BLaER1 (cell line): ENCODE measurements at regions not wholly inside any gene's neighbourhood (a gene's known extent, or its start where the extent isn't known, plus 50 kb on each side); places are given as distances from the start of the nearest gene placed in this dataset.

Experiments used
- H3K27ac ChIP-seq: shearing (Covaris generic); formaldehyde crosslinking; 2 replicates; pipeline ENCODE4 v1.8.1; 2022
- H3K27me3 ChIP-seq: shearing (Covaris generic); formaldehyde crosslinking; 2 replicates; pipeline ENCODE4 v1.8.1; 2022
- H3K36me3 ChIP-seq: shearing (Covaris generic); formaldehyde crosslinking; 2 replicates; pipeline ENCODE4 v1.8.1; 2022
- H3K4me1 ChIP-seq: shearing (Covaris generic); formaldehyde crosslinking; 2 replicates; pipeline ENCODE4 v1.8.1; 2022
- H3K4me2 ChIP-seq: shearing (Covaris generic); formaldehyde crosslinking; 2 replicates; pipeline ENCODE4 v1.8.1; 2022
- H3K4me3 ChIP-seq: shearing (Covaris generic); formaldehyde crosslinking; 2 replicates; pipeline ENCODE4 v1.8.1; 2022
- H3K9ac ChIP-seq: shearing (Covaris generic); formaldehyde crosslinking; 2 replicates; pipeline ENCODE4 v1.8.1; 2022
- H3K9me3 ChIP-seq: shearing (Covaris generic); formaldehyde crosslinking; 2 replicates; pipeline ENCODE4 v1.8.1; 2022
- H4K20me1 ChIP-seq: shearing (Covaris generic); formaldehyde crosslinking; 2 replicates; pipeline ENCODE4 v1.8.1; 2022
- Cebpa-rat ChIP-seq: shearing (Covaris generic); IDR thresholded peaks from 2 replicates; pipeline ENCODE4 v1.8.1; 2022

- TF ChIP-seq Cebpa-rat = no peak
- H3K4me1 ChIP-seq = no peaks in the 10 kb centered on the region
Observed at GRCh38 chr11:71182791-71183677, 69.3 kb downstream of the SHANK2 start.

DNA sequence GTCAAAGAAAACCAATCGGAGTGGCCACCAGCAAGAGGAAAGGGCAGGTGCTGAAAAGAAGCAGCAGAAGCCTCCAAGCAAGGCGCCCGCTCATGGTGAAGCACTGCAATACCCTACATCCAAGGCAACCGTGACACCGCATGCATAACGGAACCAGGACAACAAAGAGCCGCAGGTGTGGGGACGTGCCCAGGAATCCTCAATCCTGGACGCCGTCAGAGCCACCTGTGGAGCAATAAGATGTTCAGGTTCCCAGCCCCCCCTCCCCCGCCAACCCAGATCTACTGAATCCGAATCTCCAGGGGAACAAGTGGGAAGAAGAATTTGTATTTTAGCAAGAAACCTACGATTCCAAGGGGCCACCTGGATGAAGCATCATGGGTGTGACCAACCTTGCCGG, 70.8 kb downstream of the SHANK2 start:
- TF ChIP-seq Cebpa-rat = no peak
- no peaks in the 10 kb centered on the region for H3K9me3 ChIP-seq
- no peaks in the 10 kb centered on the region for H3K36me3 ChIP-seq
- no peak overlapping the region for H3K4me2 ChIP-seq
- H3K4me1 ChIP-seq = no peaks in the 10 kb centered on the region
- no peak overlapping the region for H3K9ac ChIP-seq
- no peak overlapping the region for H3K4me3 ChIP-seq
- no peaks in the 10 kb centered on the region for H4K20me1 ChIP-seq
- no peaks in the 10 kb centered on the region for H3K27me3 ChIP-seq
- no peak overlapping the region for H3K27ac ChIP-seq

More at GRCh38 chr11:71182791-71183677, 69.3 kb downstream of the SHANK2 start:
- H3K9ac ChIP-seq = no peak overlapping the region
- H4K20me1 ChIP-seq = no peaks in the 10 kb centered on the region
- no peaks in the 10 kb centered on the region for H3K9me3 ChIP-seq
- H3K27me3 ChIP-seq = no peaks in the 10 kb centered on the region
- no peak overlapping the region for H3K4me2 ChIP-seq
- no peak overlapping the region for H3K4me3 ChIP-seq
- no peaks in the 10 kb centered on the region for H3K36me3 ChIP-seq
- no peak overlapping the region for H3K27ac ChIP-seq

- no peaks in the 10 kb centered on the region for H3K4me1 ChIP-seq
- no peak overlapping the region for H3K27ac ChIP-seq
- no peaks in the 10 kb centered on the region for H3K36me3 ChIP-seq
- H3K9me3 ChIP-seq = no peaks in the 10 kb centered on the region
- no peak for TF ChIP-seq Cebpa-rat
- H4K20me1 ChIP-seq = no peaks in the 10 kb centered on the region
- no peak overlapping the region for H3K4me2 ChIP-seq
- H3K9ac ChIP-seq = no peak overlapping the region
- H3K27me3 ChIP-seq = no peaks in the 10 kb centered on the region
- no peak overlapping the region for H3K4me3 ChIP-seq
Observed at GRCh38 chr11:71180694-71181470, 71.5 kb downstream of the SHANK2 start.

- H3K27me3 ChIP-seq = no peaks in the 10 kb centered on the region
- H3K4me3 ChIP-seq = no peak overlapping the region
- H3K9me3 ChIP-seq = no peaks in the 10 kb centered on the region
- no peaks in the 10 kb centered on the region for H3K36me3 ChIP-seq
- no peak for TF ChIP-seq Cebpa-rat
- H3K4me1 ChIP-seq = no peaks in the 10 kb centered on the region
- H3K9ac ChIP-seq = no peak overlapping the region
- no peak overlapping the region for H3K4me2 ChIP-seq
- H3K27ac ChIP-seq = no peak overlapping the region
- H4K20me1 ChIP-seq = no peaks in the 10 kb centered on the region
Observed at GRCh38 chr11:71179877-71180605, 72.3 kb downstream of the SHANK2 start.

DNA sequence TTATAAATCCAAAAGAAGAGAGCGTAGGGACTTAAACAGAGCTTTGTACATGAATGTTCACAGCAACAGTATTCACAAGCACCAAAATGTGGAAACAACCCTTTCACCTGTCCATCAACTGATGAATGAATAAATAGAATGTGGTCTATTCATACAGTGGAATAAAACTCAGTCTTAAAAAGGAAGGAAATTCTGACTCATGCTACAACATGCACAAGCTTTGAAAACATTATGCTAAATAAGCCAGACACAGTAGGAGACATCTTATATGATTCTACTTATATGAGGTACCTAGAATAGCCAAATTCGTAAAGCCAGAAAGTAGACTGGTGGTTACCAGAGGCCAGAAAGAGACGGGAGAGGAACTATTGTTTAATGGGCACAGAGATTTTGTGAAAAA, 74.3 kb downstream of the SHANK2 start:
- Histone ChIP-seq H3K36me3 (no peaks in the 10 kb centered on the region), H3K4me1 (no peaks in the 10 kb centered on the region), H3K4me3 (no peak overlapping the region), H3K9me3 (no peaks in the 10 kb centered on the region), H3K27me3 (no peaks in the 10 kb centered on the region), H4K20me1 (no peaks in the 10 kb centered on the region), H3K9ac (no peak overlapping the region), H3K4me2 (no peak overlapping the region), H3K27ac (no peak overlapping the region)
- no peak for TF ChIP-seq Cebpa-rat

GRCh38 chr11:71176812-71177211, 75.6 kb downstream of the SHANK2 start:
- Histone ChIP-seq H3K4me2 (no peak overlapping the region), H3K27me3 (no peaks in the 10 kb centered on the region), H3K27ac (no peak overlapping the region), H3K4me3 (no peak overlapping the region), H4K20me1 (no peaks in the 10 kb centered on the region), H3K9ac (no peak overlapping the region), H3K36me3 (no peaks in the 10 kb centered on the region), H3K4me1 (no peaks in the 10 kb centered on the region), H3K9me3 (no peaks in the 10 kb centered on the region)
- TF ChIP-seq Cebpa-rat = no peak

DNA sequence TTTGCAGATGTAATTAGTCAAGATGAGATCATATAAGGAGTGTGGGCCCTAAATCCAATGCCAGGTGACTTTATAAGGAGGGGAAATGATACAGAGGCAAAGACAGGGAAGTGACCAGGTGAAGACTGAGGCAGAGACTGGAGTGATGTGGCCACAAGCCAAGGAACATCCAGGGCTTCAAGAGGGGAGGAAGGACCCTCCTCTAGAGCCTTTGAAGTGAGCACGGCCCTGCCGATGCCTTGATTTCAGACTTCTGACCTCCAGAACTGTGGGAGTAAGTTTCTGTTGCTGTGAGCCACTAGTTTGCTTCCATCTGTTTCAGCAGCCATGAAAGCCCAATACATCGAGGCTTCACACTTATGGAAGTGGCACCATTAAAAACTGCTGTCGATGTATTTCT, 78.7 kb downstream of the SHANK2 start:
- Histone ChIP-seq H3K9me3 (no peaks in the 10 kb centered on the region), H4K20me1 (no peaks in the 10 kb centered on the region), H3K4me2 (no peak overlapping the region), H3K4me3 (no peak overlapping the region), H3K36me3 (no peaks in the 10 kb centered on the region), H3K27me3 (no peaks in the 10 kb centered on the region), H3K27ac (no peak overlapping the region), H3K4me1 (no peaks in the 10 kb centered on the region), H3K9ac (no peak overlapping the region)
- TF ChIP-seq Cebpa-rat = no peak

DNA sequence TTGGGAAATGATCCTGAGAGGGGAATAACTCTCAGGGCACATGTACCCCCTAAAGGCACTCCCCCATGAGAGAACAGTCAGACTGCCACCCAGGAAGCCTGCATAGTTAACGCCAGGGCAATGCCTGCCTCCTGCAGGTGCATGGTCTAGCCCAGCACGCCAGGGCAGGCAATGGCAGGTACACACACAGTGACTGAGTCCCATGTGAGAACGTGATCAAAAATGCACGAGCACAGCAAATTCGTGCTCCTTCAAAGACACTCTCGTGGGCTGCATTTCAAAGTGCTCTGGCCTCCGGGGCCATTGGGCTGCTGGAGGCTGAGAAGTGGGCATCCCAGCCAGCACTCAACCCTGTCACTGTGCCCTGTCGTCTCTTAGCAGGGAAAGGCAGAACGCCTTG, 79.7 kb downstream of the SHANK2 start:
- Histone ChIP-seq H3K4me3 (no peak overlapping the region), H3K9ac (no peak overlapping the region), H3K27ac (no peak overlapping the region), H3K4me2 (no peak overlapping the region), H3K27me3 (no peaks in the 10 kb centered on the region), H3K4me1 (no peaks in the 10 kb centered on the region), H3K36me3 (no peaks in the 10 kb centered on the region), H3K9me3 (no peaks in the 10 kb centered on the region), H4K20me1 (no peaks in the 10 kb centered on the region)
- TF ChIP-seq Cebpa-rat = no peak

DNA sequence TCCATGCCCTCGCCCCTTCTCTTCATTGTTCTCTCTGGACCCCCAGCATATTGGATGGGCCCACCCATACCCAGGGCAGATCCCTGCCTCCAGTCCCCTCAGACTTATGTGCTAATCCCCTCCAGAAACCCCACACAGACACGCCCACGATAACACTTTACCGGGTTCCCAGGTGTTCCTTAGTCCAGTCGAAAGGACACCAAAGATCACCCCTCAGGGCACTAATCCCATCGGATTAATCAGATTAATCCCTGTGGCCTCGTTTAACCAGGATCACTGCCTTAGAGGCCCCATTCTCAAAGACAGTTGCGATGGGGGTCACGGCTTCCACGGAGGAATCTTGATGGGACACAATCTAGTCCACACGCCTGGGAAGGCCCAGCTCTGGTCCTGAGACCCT, 80.8 kb downstream of the SHANK2 start:
- Histone ChIP-seq H3K9ac (no peak overlapping the region), H3K4me2 (no peak overlapping the region)

More for the DNA sequence above, 80.8 kb downstream of the SHANK2 start:
- Histone ChIP-seq H3K4me1 (no peaks in the 10 kb centered on the region), H4K20me1 (no peaks in the 10 kb centered on the region), H3K9me3 (no peaks in the 10 kb centered on the region), H3K4me3 (no peak overlapping the region), H3K27me3 (no peaks in the 10 kb centered on the region), H3K27ac (no peak overlapping the region), H3K36me3 (no peaks in the 10 kb centered on the region)
- no peak for TF ChIP-seq Cebpa-rat
